NCI-H146 (cell line): ENCODE measurements at regions not wholly inside any gene's neighbourhood (a gene's known extent, or its start where the extent isn't known, plus 50 kb on each side); places are given as distances from the start of the nearest gene placed in this dataset.

Experiments
- DNase-seq: peaks from one replicate; lab custom pipeline; 2025; lab: John Stamatoyannopoulos, UW

DNA sequence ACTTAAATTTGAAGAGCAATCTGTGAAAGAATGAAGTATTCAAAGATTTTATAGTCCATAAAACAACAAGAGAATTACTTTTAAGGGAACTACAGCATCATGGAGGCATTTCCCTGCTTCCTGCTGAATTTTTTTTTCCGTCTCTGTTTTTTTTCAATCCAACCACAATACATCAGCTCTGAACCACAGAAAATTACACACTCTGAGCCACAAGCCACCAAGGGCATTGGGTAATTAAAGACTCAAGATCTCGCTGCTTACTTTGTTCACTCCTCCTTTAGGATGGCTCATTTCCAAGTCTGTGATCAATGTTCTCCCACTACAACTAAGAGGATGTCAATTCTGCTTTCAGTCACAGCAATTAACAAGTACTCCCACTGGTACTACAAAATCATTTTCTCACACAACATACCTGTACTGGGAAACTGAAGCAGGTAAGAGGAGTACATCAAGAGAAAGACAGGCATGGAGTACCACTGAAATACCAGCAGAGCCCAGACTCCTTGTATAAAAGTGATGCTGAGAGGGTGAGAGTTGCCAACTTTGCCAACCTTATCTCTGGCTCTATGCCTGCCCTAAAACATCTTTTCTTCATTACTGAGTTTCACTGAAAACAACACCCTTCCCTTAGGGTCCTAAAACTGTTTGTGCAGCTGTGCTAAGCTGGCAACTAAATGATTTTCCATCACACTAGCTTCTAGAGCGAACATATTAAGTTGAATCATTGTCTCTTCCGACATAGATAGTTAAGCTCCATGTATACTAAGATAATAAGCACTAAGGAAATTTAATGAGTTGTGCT, 105.8 kb upstream of the MAGEB18 start:
- DNase-seq: no peak

GRCh38 chrX:26037367-26037766, 100.8 kb upstream of the MAGEB18 start:
- no peak for DNase-seq

DNA sequence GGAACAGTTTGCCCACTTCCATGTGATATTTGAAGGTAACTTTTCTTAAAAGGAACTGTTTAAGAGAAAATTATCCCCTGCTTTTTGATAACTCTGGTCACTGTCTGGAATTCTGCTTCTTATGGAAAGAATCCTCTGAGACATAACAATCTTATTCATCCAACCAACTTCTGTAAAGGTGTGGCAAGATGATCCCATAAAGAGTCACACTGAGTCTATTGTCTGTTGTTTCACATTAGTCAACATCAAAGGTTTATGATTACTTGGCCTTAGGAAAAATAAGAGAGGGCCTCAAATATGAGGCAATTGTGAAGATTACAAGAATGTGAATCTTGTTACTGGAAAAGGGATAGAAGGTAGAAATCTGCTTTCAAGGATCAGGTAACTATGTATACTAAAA, 88.0 kb upstream of the MAGEB18 start:
- no peak for DNase-seq

DNA sequence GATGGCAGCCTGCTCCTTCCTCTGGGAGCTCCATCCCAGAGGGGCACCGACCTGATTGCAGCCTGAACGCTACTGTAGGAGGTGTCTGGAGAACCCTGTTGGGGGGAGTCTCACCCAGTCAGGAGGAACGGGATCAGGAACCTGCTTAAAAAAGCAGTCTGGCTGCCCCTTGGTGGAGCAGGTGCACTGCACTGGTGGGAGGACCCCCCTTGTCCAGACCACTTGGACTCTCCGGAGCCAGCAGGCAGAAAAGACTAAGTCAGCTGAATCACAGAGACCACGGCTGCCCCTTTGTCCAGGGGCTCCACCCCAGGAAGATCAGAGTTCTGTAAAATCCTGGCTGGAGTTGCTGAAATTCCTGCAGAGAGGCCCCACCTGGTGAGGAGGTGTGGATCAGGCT, 67.3 kb upstream of the MAGEB18 start:
- DNase-seq: no peak

DNA sequence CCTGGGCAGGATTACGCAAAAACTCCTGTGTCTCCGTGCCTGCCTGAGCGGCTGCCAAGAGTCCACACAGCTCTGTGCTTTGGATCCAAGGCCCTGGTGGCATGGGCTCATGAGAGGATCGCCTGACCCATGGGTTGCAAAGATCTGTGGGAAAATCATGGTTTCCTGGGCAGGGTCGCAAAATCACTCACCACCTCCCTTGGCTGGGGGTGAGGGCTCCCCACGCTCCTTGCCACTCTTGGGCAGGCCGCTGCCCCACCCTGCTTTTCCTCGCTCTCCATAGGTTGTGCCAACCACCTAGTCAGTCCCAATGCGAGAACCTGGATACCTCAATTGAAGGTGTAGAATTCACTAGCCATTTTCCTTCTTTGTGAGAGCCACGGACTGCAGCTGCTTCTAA, 66.5 kb upstream of the MAGEB18 start:
- DNase-seq: no peak

- no peak for DNase-seq
Measured at GRCh38 chrX:26083093-26083492, 55.0 kb upstream of the MAGEB18 start.
